Esophagus muscularis mucosa (tissue), 4 donors: ENCODE measurements at regions not wholly inside any gene's neighbourhood (a gene's known extent, or its start where the extent isn't known, plus 50 kb on each side); places are given as distances from the start of the nearest gene placed in this dataset.
"Not testable (repeated sequence)": the region's sequence is repeated elsewhere in the genome, so short reads cannot be mapped to it uniquely, and the experiment has no call there.

Source experiments
- DNase-seq: peaks from one replicate; pipeline ENCODE4 v3.0.0-alpha.2; 2017; ENCODE audit errors: extremely low spot score
- H3K27ac ChIP-seq, 4 donors: fragments of 200-600 bp; sonication (generic); replicated peaks in 1 of 4; 1 replicate in 3 of 4; 2 replicates in 1 of 4; pipeline ENCODE4 v1.5.1; 2016 to 2019; ENCODE audit warnings: mild to moderate bottlenecking in 1 of 4
- H3K27me3 ChIP-seq, 4 donors: fragments of 200-600 bp; sonication (generic); one replicate each; pipeline versions ENCODE4 v1.5.1 to v1.6.0; 2016 to 2019
- H3K36me3 ChIP-seq, 4 donors: fragments of 200-600 bp; sonication (generic); one replicate each; pipeline ENCODE4 v1.5.1; 2016 to 2019
- H3K4me1 ChIP-seq, 4 donors: fragments of 200-600 bp; sonication (generic); one replicate each; pipeline ENCODE4 v1.5.1; 2016 to 2019
- H3K4me3 ChIP-seq, 4 donors: fragments of 200-600 bp; sonication (generic); 1 replicate in 2 of 4; 2 replicates in 2 of 4; pipeline ENCODE4 v1.5.1; 2016 to 2019; ENCODE audit warnings: mild to moderate bottlenecking in 4 of 4, moderate library complexity in 1 of 4
- H3K9me3 ChIP-seq, 4 donors: fragments of 200-600 bp; sonication (generic); 1 replicate in 3 of 4; 2 replicates in 1 of 4; pipeline ENCODE4 v1.5.1; 2016 to 2019
- EP300 ChIP-seq: sonication (generic); formaldehyde crosslinking; IDR thresholded peaks from one replicate; pipeline ENCODE4 v1.6.1; 2017; ENCODE audit warnings: antibody characterized with exemption
- POLR2A ChIP-seq: fragments of 450-650 bp; IDR thresholded peaks from one replicate; pipeline ENCODE4 v1.6.1; 2017; ENCODE audit warnings: antibody characterized with exemption, moderate library complexity, mild to moderate bottlenecking, low read depth
- POLR2AphosphoS5 ChIP-seq, 2 donors: sonication (generic); formaldehyde crosslinking; IDR thresholded peaks; one replicate each; pipeline ENCODE4 v1.6.1; 2017; ENCODE audit warnings: antibody characterized with exemption in 2 of 2
- WGBS: methylation state at CpG from one replicate; pipeline ENCODE4 v1.1.5; 2018; 5-methylcytosine and 5-hydroxymethylcytosine counted together
- intact Hi-C: fragments of 100-400 bp; cut with DNase I; formaldehyde crosslinking; loops from one replicate; pipeline ENCODE4 v1.15.1; 2023
- TF ChIP-seq, protein P1 (sequence below), 3 experiments: fragments of 200-600 bp in 2 of 3; fragments of 450-650 bp in 1 of 3; sonication (generic) in 2 of 3; IDR thresholded peaks; one replicate each; pipeline ENCODE4 v1.5.1; 2017 to 2019; ENCODE audit warnings: antibody characterized with exemption in 3 of 3, mild to moderate bottlenecking in 2 of 3, moderate library complexity in 1 of 3

DNA sequence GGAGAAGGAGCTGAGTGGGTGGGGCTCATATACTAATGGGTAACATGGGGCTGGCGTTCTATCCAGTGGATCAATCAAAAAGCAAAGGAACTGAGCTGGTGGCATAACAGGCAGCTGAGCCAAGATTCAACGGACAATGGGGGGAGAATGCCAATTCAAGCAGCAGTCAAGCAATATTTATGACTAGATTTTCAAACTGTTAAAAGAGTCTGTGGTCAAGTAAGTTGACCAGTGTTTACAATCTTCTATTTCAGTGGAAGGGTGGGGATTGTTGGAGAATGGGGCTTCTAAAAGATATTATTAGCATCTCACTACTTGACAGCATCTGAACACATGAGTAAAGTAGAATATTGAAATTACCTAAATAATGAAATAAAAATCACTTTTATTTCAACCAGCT, 64.9 kb upstream of the SCRG1 start:
- peaks cover 0 to 7% (median 0%) of the 10 kb centered on the region in 4 donors for H3K36me3 ChIP-seq
- no peaks in the 10 kb centered on the region for H3K9me3 ChIP-seq
- H3K4me1 ChIP-seq: peaks cover 0 to 21% (median 8%) of the 10 kb centered on the region in 4 donors
- no peak for DNase-seq
- TF ChIP-seq, protein P1, sequence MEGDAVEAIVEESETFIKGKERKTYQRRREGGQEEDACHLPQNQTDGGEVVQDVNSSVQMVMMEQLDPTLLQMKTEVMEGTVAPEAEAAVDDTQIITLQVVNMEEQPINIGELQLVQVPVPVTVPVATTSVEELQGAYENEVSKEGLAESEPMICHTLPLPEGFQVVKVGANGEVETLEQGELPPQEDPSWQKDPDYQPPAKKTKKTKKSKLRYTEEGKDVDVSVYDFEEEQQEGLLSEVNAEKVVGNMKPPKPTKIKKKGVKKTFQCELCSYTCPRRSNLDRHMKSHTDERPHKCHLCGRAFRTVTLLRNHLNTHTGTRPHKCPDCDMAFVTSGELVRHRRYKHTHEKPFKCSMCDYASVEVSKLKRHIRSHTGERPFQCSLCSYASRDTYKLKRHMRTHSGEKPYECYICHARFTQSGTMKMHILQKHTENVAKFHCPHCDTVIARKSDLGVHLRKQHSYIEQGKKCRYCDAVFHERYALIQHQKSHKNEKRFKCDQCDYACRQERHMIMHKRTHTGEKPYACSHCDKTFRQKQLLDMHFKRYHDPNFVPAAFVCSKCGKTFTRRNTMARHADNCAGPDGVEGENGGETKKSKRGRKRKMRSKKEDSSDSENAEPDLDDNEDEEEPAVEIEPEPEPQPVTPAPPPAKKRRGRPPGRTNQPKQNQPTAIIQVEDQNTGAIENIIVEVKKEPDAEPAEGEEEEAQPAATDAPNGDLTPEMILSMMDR (IDR thresholded peaks at IDR 0.05): no peak
- TF ChIP-seq EP300 (no peak), POLR2A (no peak), POLR2AphosphoS5 (IDR thresholded peaks at IDR 0.05) (no peak)
- WGBS: 94% methylated on average over 2 of the region's 2 CpGs
- intact Hi-C loops: no loop called here
- no peaks in the 10 kb centered on the region for H3K27me3 ChIP-seq
- H3K27ac ChIP-seq: no peak overlapping the region
- H3K4me3 ChIP-seq: no peak overlapping the region

DNA sequence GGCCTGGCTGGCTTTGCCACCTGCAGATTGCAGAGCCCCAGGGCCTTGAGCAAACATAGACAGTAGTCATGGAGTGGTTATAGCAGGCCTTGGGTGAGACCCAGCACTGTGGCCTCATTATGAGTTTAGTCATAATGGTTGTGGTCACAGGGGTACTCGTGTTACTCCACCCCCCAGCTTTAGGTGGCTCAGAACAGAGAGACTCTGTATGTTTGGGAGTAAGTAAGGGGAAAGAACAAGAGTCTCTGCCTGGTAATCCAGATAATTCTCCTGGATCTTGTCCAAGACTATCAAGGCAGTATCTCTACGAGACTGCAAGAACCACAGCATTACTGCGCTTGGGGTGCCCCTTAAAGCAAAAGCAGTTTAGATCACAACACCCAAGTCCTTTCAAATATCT, 62.3 kb upstream of the SCRG1 start:
- H3K27ac ChIP-seq: no peak overlapping the region
- DNase-seq: no peak
- H3K27me3 ChIP-seq: no peaks in the 10 kb centered on the region
- peaks cover 0 to 7% (median 0%) of the 10 kb centered on the region in 4 donors for H3K36me3 ChIP-seq
- TF ChIP-seq POLR2AphosphoS5 (IDR thresholded peaks at IDR 0.05) (no peak), POLR2A (no peak), EP300 (no peak)
- TF ChIP-seq, protein P1 (IDR thresholded peaks at IDR 0.05): no peak
- 97% methylated on average over 3 of the region's 3 CpGs for WGBS
- H3K4me3 ChIP-seq: no peak overlapping the region
- H3K4me1 ChIP-seq: peaks cover 0 to 12% (median 5%) of the 10 kb centered on the region in 4 donors
- intact Hi-C loops: no loop called here
- no peaks in the 10 kb centered on the region for H3K9me3 ChIP-seq

DNA sequence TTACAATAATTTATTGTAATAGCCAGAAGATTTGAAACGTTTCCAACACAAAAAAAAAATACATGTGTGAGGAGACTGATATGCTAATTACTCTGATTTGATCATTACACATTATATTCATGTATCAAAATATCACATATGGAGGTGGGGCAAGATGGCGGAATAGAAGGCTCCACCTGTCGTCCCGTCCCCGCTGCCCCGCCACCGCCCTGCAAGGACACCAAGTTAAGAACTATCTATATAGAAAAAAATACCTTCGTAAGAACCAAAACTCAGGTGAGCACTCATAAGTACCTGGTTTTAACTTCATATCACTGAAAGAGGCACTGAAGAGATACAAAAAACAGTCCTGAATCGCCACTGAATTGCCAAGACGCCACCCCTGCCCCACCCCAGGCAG, 60.9 kb upstream of the SCRG1 start:
- no peak for DNase-seq
- Histone ChIP-seq H3K36me3 (peaks cover 0 to 7% (median 0%) of the 10 kb centered on the region in 4 donors), H3K9me3 (no peaks in the 10 kb centered on the region), H3K4me3 (no peak overlapping the region), H3K4me1 (no peaks in the 10 kb centered on the region), H3K27ac (no peak overlapping the region), H3K27me3 (no peaks in the 10 kb centered on the region)
- 95% methylated on average over 10 of the region's 10 CpGs for WGBS
- intact Hi-C loops: no loop called here
- TF ChIP-seq POLR2AphosphoS5 (IDR thresholded peaks at IDR 0.05) (no peak), POLR2A (no peak), EP300 (no peak)
- TF ChIP-seq, protein P1 (IDR thresholded peaks at IDR 0.05): no peak

DNA sequence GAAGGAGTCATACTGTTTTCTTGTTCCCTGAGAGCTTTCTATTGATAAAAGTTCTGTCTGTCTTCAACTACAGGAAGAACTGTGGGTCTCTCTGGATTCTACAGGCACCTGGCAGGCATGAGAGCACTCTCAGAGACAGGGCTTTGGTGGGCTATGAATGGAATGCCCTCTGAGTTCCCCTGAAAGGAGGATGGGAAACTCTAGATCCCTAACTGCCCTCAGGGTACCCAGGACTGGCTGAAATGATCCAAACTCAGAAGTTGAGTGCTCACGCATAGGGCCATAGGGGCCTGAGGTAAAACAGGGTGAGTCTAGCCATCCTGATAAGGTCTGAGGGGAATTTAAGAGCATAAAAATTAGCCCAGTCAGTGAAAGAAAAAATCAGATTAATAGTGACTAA, 59.0 kb upstream of the SCRG1 start:
- 100% methylated on average over 1 of the region's 1 CpG for WGBS
- Histone ChIP-seq H3K9me3 (no peaks in the 10 kb centered on the region), H3K27me3 (no peaks in the 10 kb centered on the region), H3K4me1 (no peaks in the 10 kb centered on the region), H3K27ac (no peak overlapping the region), H3K4me3 (no peak overlapping the region), H3K36me3 (peaks cover 0 to 15% (median 0%) of the 10 kb centered on the region in 4 donors)
- TF ChIP-seq EP300 (no peak), POLR2A (no peak)
- TF ChIP-seq, protein P1 (IDR thresholded peaks at IDR 0.05): no peak
- DNase-seq: no peak
- intact Hi-C loops: no loop called here

DNA sequence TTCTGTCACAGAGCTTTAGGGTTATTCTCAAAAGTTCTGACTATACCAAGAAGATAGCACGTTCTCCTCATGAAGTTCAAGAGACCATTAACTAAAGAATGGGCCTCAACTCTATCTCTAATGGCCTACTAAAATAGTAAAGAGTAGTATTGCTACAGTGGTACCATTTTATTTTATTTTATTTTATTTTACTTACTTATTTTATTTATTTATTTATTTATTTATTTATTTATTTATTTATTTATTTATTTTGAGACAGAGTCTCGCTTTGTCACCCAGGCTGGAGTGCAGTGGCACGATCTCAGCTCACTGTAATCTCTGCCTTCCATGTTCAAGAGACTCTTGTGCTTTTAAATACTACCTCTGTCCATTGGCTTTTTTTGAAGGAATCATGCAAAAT, 52.5 kb upstream of the SCRG1 start:
- H3K36me3 ChIP-seq, intact Hi-C loops, H3K27ac ChIP-seq, H3K4me3 ChIP-seq, DNase-seq, H3K9me3 ChIP-seq, H3K27me3 ChIP-seq: not testable (repeated sequence)
- peaks cover 17 to 25% (median 22%) of the 10 kb centered on the region in 4 donors for H3K4me1 ChIP-seq
- WGBS: 97% methylated on average over 3 of the region's 3 CpGs
